Prostate gland (tissue), 2 donors: ENCODE measurements at regions not wholly inside any gene's neighbourhood (a gene's known extent, or its start where the extent isn't known, plus 50 kb on each side); places are given as distances from the start of the nearest gene placed in this dataset.

ENCODE experiments used
- DNase-seq: peaks from one replicate; pipeline ENCODE4 v3.0.0-alpha.2; 2019; ENCODE audit warnings: low spot score
- H3K27ac ChIP-seq, 2 donors: fragments of 200-600 bp; sonication (generic); 2 replicates each; pipeline ENCODE4 v1.5.1; 2017 to 2019
- H3K27me3 ChIP-seq: fragments of 200-600 bp; sonication (generic); replicated peaks from 2 replicates; pipeline ENCODE4 v1.5.1; 2019; ENCODE audit not compliant: insufficient read depth
- H3K36me3 ChIP-seq, 2 donors: fragments of 200-600 bp; sonication (generic); 1 replicate in 1 of 2; 2 replicates in 1 of 2; pipeline versions ENCODE4 v1.5.1 to v1.8.1; 2017 to 2019
- H3K4me1 ChIP-seq: fragments of 200-600 bp; sonication (generic); replicated peaks from 2 replicates; pipeline ENCODE4 v1.5.1; 2019
- H3K4me3 ChIP-seq, 2 donors: fragments of 200-600 bp; sonication (generic); 2 replicates each; pipeline ENCODE4 v1.5.1; 2017 to 2019
- H3K9me3 ChIP-seq: fragments of 200-600 bp; sonication (generic); 2 replicates; pipeline ENCODE4 v1.5.1; 2017
- CTCF ChIP-seq, 4 experiments: fragments of 200-600 bp in 2 of 4; fragments of 450-650 bp in 2 of 4; sonication (generic) in 2 of 4; IDR thresholded peaks; 1 replicate in 3 of 4; 2 replicates in 1 of 4; pipeline ENCODE4 v1.5.1; 2016 to 2019; ENCODE audit warnings: antibody characterized with exemption in 4 of 4, mild to moderate bottlenecking in 2 of 4, moderate library complexity in 2 of 4
- POLR2A ChIP-seq: fragments of 450-650 bp; IDR thresholded peaks from one replicate; pipeline ENCODE4 v1.6.1; 2016; ENCODE audit warnings: antibody characterized with exemption, mild to moderate bottlenecking
- POLR2AphosphoS5 ChIP-seq: sonication (generic); formaldehyde crosslinking; IDR thresholded peaks from one replicate; pipeline ENCODE4 v1.6.1; 2017; ENCODE audit warnings: antibody characterized with exemption
- WGBS: methylation state at CpG from one replicate; pipeline ENCODE4 v1.1.5; 2018; 5-methylcytosine and 5-hydroxymethylcytosine counted together
- intact Hi-C: fragments of 100-400 bp; cut with DNase I; formaldehyde crosslinking; loops from one replicate; pipeline ENCODE4 v1.14.2; 2022

GRCh38 chr4:178937130-178937529 is 1494.9 kb upstream of the AGA start:
- H3K27me3 ChIP-seq, result no peaks in the 10 kb centered on the region
- TF ChIP-seq CTCF (IDR thresholded peaks at IDR 0.05) (no peak), POLR2AphosphoS5 (no peak)
- 71% methylated on average over 1 of the region's 1 CpG for WGBS
- H3K9me3 ChIP-seq, result no peaks in the 10 kb centered on the region
- intact Hi-C loops, result no loop called here
- no peaks in the 10 kb centered on the region for H3K4me1 ChIP-seq
- DNase-seq, result no peak
- no peaks in the 10 kb centered on the region for H3K36me3 ChIP-seq
- H3K27ac ChIP-seq, result no peak overlapping the region
- H3K4me3 ChIP-seq, result no peak overlapping the region

GRCh38 chr4:178941975-178942374 is 1499.7 kb upstream of the AGA start:
- Histone ChIP-seq H3K27me3 (no peaks in the 10 kb centered on the region), H3K27ac (no peak overlapping the region), H3K9me3 (no peaks in the 10 kb centered on the region), H3K4me1 (no peaks in the 10 kb centered on the region), H3K4me3 (no peak overlapping the region), H3K36me3 (no peaks in the 10 kb centered on the region)
- intact Hi-C loops, result no loop called here
- TF ChIP-seq POLR2AphosphoS5, result no peak
- WGBS, result 81% methylated on average over 7 of the region's 7 CpGs
- no peak for DNase-seq

- Histone ChIP-seq H3K4me3 (no peak overlapping the region), H3K27ac (no peak overlapping the region), H3K27me3 (no peaks in the 10 kb centered on the region), H3K36me3 (no peaks in the 10 kb centered on the region), H3K9me3 (no peaks in the 10 kb centered on the region), H3K4me1 (no peaks in the 10 kb centered on the region)
- no peak for TF ChIP-seq POLR2AphosphoS5
- WGBS, result 86% methylated on average over 22 of the region's 22 CpGs
- intact Hi-C loops, result no loop called here
- DNase-seq, result no peak
Observed at GRCh38 chr4:178953447-178954120, 1511.3 kb upstream of the AGA start.

GRCh38 chr4:178955614-178956013 is 1513.4 kb upstream of the AGA start:
- intact Hi-C loops, result no loop called here
- TF ChIP-seq POLR2AphosphoS5 (no peak), CTCF (IDR thresholded peaks at IDR 0.05) (no peak), POLR2A (no peak)
- no peak overlapping the region for H3K27ac ChIP-seq

GRCh38 chr4:178958725-178959440 is 1516.6 kb upstream of the AGA start:
- WGBS, result 73% methylated on average over 4 of the region's 4 CpGs
- no peak for DNase-seq

More at GRCh38 chr4:178955614-178956013, 1513.4 kb upstream of the AGA start:
- Histone ChIP-seq H3K4me1 (no peaks in the 10 kb centered on the region), H3K9me3 (no peaks in the 10 kb centered on the region), H3K36me3 (no peaks in the 10 kb centered on the region), H3K27me3 (no peaks in the 10 kb centered on the region), H3K4me3 (no peak overlapping the region)
- DNase-seq, result no peak

More at GRCh38 chr4:178958725-178959440, 1516.6 kb upstream of the AGA start:
- intact Hi-C loops, result no loop called here
- TF ChIP-seq POLR2A (no peak), POLR2AphosphoS5 (no peak), CTCF (IDR thresholded peaks at IDR 0.05) (no peak)
- H3K9me3 ChIP-seq, result no peaks in the 10 kb centered on the region
- no peaks in the 10 kb centered on the region for H3K27me3 ChIP-seq
- no peaks in the 10 kb centered on the region for H3K36me3 ChIP-seq
- H3K4me1 ChIP-seq, result no peaks in the 10 kb centered on the region
- no peak overlapping the region for H3K27ac ChIP-seq
- no peak overlapping the region for H3K4me3 ChIP-seq
